ENCODE measurements at regions not wholly inside any gene's neighbourhood (a gene's known extent, or its start where the extent isn't known, plus 50 kb on each side); places are given as distances from the start of the nearest gene placed in this dataset.

GRCh38 chr2:134785659-134786430, 52.6 kb upstream of the ACMSD start:
- H3K27ac ChIP-seq, result no peak overlapping the region
- no peak for TF ChIP-seq EZH2 (IDR thresholded peaks at IDR 0.05)
- no peak for TF ChIP-seq EZH2phosphoT487 (IDR thresholded peaks at IDR 0.05)
- no peak for TF ChIP-seq CTCF (IDR thresholded peaks at IDR 0.05)
- no peaks in the 10 kb centered on the region for H3F3A ChIP-seq (ENCODE audit: low read depth)
- no peak overlapping the region for H3K4me3 ChIP-seq
- no peaks in the 10 kb centered on the region for H3K79me2 ChIP-seq (ENCODE audit: low read depth)
- peaks cover 2% of the 10 kb centered on the region for H3K27me3 Mint-ChIP-seq (ENCODE audit: insufficient read depth, low read depth)
- H3K4me1 Mint-ChIP-seq, result no peaks in the 10 kb centered on the region
- no peaks in the 10 kb centered on the region for H3K36me3 ChIP-seq
- H4K20me1 ChIP-seq (ENCODE audit: low read depth), result no peaks in the 10 kb centered on the region
- no peak overlapping the region for H3K4me3 Mint-ChIP-seq
- H3K4me1 ChIP-seq, result no peaks in the 10 kb centered on the region
- no peak for DNase-seq (ENCODE audit: low spot score)
- no peaks in the 10 kb centered on the region for H3K36me3 Mint-ChIP-seq
- H3K9me3 Mint-ChIP-seq, result no peaks in the 10 kb centered on the region
- no peak overlapping the region for H3K27ac Mint-ChIP-seq
- H3K27me3 ChIP-seq, result no peaks in the 10 kb centered on the region
- H3K4me2 ChIP-seq, result no peak overlapping the region
- H2AFZ ChIP-seq (replicated peaks), result no peak overlapping the region
- H3K9me3 ChIP-seq (ENCODE audit: low read depth), result no peaks in the 10 kb centered on the region
- no peak overlapping the region for H3K9ac ChIP-seq

GRCh38 chr2:134788417-134788816, 50.0 kb upstream of the ACMSD start:
- TF ChIP-seq CTCF (IDR thresholded peaks at IDR 0.05), result no peak
- no peak for TF ChIP-seq EZH2phosphoT487 (IDR thresholded peaks at IDR 0.05)
- no peak for TF ChIP-seq EZH2 (IDR thresholded peaks at IDR 0.05)
- Histone ChIP-seq H3K9ac (no peak overlapping the region), H3K4me1 (no peaks in the 10 kb centered on the region), H3K4me2 (no peak overlapping the region), H3K36me3 (no peaks in the 10 kb centered on the region), H4K20me1 (ENCODE audit: low read depth) (no peaks in the 10 kb centered on the region), H3F3A (ENCODE audit: low read depth) (no peaks in the 10 kb centered on the region), H3K79me2 (ENCODE audit: low read depth) (no peaks in the 10 kb centered on the region), H2AFZ (replicated peaks) (no peak overlapping the region), H3K4me3 (no peak overlapping the region), H3K27me3 (no peaks in the 10 kb centered on the region), H3K9me3 (ENCODE audit: low read depth) (no peaks in the 10 kb centered on the region), H3K27ac (no peak overlapping the region)
- peaks cover 2% of the 10 kb centered on the region for H3K27me3 Mint-ChIP-seq (ENCODE audit: insufficient read depth, low read depth)
- DNase-seq (ENCODE audit: low spot score), result no peak
- H3K4me3 Mint-ChIP-seq, result no peak overlapping the region
- no peaks in the 10 kb centered on the region for H3K9me3 Mint-ChIP-seq
- H3K36me3 Mint-ChIP-seq, result no peaks in the 10 kb centered on the region
- H3K4me1 Mint-ChIP-seq, result peaks cover 4% of the 10 kb centered on the region
- H3K27ac Mint-ChIP-seq, result no peak overlapping the region
